Retinal pigment epithelial cell (primary cell): ENCODE measurements at regions not wholly inside any gene's neighbourhood (a gene's known extent, or its start where the extent isn't known, plus 50 kb on each side); places are given as distances from the start of the nearest gene placed in this dataset.

Experiments
- DNase-seq: peaks from one replicate; pipeline ENCODE4 v3.0.0-alpha.2; 2010; ENCODE audit warnings: low read depth
- H3K4me3 ChIP-seq: 2 replicates; pipeline ENCODE4 v1.5.1; 2011; ENCODE audit warnings: mild to moderate bottlenecking, low read length, control low read depth, moderate library complexity
- CTCF ChIP-seq: conservative IDR thresholded peaks from 2 replicates; pipeline ENCODE4 v1.5.1; 2011; ENCODE audit warnings: low read depth, low read length, control low read depth, inconsistent platforms

GRCh38 chr10:88117869-88118632 lies 254.6 kb downstream of the PTEN start:
- TF ChIP-seq CTCF: peak; percentile 35
- no peak for DNase-seq

GRCh38 chr10:88118729-88119128 lies 255.3 kb downstream of the PTEN start:
- H3K4me3 ChIP-seq: no peak overlapping the region
- no peak for TF ChIP-seq CTCF
- DNase-seq: no peak

More at GRCh38 chr10:88117869-88118632, 254.6 kb downstream of the PTEN start:
- no peak overlapping the region for H3K4me3 ChIP-seq

GRCh38 chr10:88119160-88119559 lies 255.7 kb downstream of the PTEN start:
- no peak overlapping the region for H3K4me3 ChIP-seq
- no peak for DNase-seq
- TF ChIP-seq CTCF: no peak

GRCh38 chr10:88120075-88120474 lies 256.6 kb downstream of the PTEN start:
- H3K4me3 ChIP-seq: no peak overlapping the region
- TF ChIP-seq CTCF: no peak
- DNase-seq: no peak

GRCh38 chr10:88120599-88121333 lies 257.3 kb downstream of the PTEN start:
- no peak for TF ChIP-seq CTCF
- no peak overlapping the region for H3K4me3 ChIP-seq
- DNase-seq: no peak

GRCh38 chr10:88121361-88121760 lies 257.9 kb downstream of the PTEN start:
- no peak for TF ChIP-seq CTCF
- H3K4me3 ChIP-seq: no peak overlapping the region

GRCh38 chr10:88122145-88122544 lies 258.7 kb downstream of the PTEN start:
- no peak for TF ChIP-seq CTCF
- no peak overlapping the region for H3K4me3 ChIP-seq
- DNase-seq: no peak

More at GRCh38 chr10:88121361-88121760, 257.9 kb downstream of the PTEN start:
- DNase-seq: no peak
